Stimulated activated CD4-positive, alpha-beta T cell treated with anti-CD3 and anti-CD28 coated beads, Interleukin-2, amount 100 ng/mL, for 24 hours (primary cell): ENCODE measurements at regions not wholly inside any gene's neighbourhood (a gene's known extent, or its start where the extent isn't known, plus 50 kb on each side); places are given as distances from the start of the nearest gene placed in this dataset.
"Not testable (repeated sequence)": the region's sequence is repeated elsewhere in the genome, so short reads cannot be mapped to it uniquely, and the experiment has no call there.

Experiments used
- DNase-seq, 2 donors: peaks; one replicate each; pipeline ENCODE4 v3.0.0-alpha.2; 2020

- no peak for DNase-seq
Measured at GRCh38 chr5:118366429-118366828, 621.9 kb downstream of the DTWD2 start.

- DNase-seq, result no peak
Measured at GRCh38 chr5:118365718-118366117, 622.6 kb downstream of the DTWD2 start.

GRCh38 chr5:118354797-118355196 lies 633.5 kb downstream of the DTWD2 start:
- DNase-seq, result no peak

DNA sequence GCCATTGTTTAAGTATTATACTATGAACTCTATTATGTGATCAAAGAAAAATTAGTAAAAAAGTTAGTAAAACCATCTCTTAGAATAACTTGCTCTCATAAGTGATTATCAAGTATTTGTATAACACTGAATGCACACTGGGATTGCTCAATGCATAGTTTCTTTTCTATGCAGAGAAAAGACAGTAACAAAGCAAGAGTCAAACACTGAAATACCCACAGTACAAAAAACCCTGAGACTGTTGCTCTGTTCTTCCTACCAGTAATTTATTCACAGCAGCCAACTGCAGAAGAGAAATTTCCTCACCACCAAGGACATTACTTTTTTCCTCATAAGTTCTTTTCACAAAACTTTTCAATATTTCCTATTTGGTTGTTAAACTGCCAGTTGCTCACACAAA lies 634.4 kb downstream of the DTWD2 start:
- no peak for DNase-seq

DNA sequence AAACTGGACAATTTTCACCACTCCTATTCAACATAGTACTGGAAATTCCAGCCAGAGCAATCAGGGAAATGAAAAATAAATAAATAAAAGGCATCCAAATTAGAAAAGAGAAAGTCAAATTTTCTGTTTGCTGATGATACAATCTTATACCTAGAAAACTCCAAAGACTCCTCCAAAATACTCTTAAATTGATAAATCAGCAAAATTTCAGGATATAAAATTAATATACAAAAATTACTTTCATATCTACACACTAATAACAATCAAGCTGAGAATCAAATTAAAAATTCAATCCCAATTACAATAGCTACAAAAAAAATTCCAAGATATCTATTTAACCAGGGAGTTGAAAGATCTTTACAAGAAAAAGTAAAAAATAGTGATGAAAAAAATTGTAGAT lies 651.9 kb downstream of the DTWD2 start:
- DNase-seq, result no peak

DNA sequence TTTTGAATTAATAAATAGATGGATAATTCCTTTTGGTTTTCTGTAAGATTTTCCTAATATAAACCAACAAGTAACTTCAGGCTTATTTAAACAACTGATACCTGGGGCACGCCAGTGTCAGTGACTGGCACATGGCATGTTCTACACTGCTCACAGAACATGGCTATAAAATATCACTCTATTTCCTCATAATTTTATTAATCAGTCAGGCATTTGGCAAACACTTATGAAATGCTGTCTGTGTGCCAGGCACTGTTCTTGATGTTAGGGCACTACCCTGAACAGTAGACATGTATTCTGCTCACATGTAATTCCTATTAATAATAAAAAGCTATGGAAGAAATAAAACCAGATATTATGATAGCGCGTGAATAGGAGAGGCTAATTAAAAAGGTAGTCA lies 661.0 kb downstream of the DTWD2 start:
- no peak for DNase-seq

GRCh38 chr5:118326481-118327045 lies 661.8 kb downstream of the DTWD2 start:
- no peak for DNase-seq

- DNase-seq, result no peak
Measured at GRCh38 chr5:118325931-118326330, 662.4 kb downstream of the DTWD2 start.

- DNase-seq, result not testable (repeated sequence)
Measured at GRCh38 chr5:118323723-118324122, 664.6 kb downstream of the DTWD2 start.

GRCh38 chr5:118321081-118321480 lies 667.3 kb downstream of the DTWD2 start:
- no peak for DNase-seq

GRCh38 chr5:118320121-118320520 lies 668.2 kb downstream of the DTWD2 start:
- no peak for DNase-seq

DNA sequence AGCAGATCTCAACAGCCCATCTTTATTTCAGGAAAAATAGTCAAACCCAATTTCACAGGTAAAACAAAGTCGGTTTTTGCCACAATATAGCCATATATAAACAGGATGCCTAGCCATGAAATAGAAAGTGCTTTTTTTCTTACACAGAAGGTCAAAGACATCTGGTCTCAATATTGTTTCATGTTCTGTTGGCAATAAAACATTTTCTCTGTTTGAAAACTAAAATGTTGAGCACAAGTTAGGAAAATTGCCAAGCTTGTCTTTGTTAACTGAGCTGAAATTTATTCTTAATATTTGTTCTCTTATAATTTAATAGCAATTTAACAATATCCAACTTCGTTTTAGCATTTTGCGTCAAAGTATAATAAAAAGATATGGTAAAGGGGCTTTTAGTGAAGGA lies 673.4 kb downstream of the DTWD2 start:
- DNase-seq, result no peak

- no peak for DNase-seq
Measured at GRCh38 chr5:118311103-118311819, 677.1 kb downstream of the DTWD2 start.

DNA sequence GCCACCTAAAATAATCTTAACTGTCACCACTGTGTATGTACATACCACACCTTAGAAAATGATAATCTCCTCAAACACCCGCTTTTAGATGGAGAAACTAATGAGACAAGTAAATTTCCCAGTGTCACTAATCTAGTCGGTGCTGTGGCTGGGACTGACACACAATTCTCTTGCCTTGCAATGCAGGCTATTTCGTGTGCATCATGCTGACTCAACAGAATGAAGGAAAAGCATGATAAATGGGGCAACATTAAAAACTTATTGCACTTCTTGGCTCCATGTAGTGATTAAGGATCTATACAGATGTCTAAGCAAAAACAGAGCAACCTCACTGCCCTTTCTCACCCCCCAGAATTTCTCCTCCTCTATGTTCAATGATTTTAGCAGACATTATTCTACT lies 677.9 kb downstream of the DTWD2 start:
- no peak for DNase-seq

- DNase-seq, result no peak
Measured at GRCh38 chr5:118303296-118303695, 685.1 kb downstream of the DTWD2 start.

DNA sequence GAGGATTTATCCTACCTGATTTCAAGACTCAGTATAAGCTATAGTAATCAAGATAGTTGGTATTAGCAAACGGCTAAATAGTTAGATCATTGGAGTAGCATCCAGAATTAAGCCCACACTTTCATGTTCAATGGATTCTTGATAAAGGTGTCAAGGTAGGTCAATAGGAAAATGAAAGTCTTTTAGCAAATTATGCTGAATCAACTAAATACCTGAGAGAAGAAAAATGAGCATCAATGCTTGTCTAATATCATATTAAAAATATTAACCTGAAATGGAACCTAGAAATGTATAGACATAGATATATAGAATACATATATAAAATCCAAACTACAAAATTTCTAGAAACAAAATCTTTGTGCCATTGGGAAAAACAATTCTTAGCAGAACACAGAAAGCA lies 685.6 kb downstream of the DTWD2 start:
- DNase-seq, result no peak

DNA sequence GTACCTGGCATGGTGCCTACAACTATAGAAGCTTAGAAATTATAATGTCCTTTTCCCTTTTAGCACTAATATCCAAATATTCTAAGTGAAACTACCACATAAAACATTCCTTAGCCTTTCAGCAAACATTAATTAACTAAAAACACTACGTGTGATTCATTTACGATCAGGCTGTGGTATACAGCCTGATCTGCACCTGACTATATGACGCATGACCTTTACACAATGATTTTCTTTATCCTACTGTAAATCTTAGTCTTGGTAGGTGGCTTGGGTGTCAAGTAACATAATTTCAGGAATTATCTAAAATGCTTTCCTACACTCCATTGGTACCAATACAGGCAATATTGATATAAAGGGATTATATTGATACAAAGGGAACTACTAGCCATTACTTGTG lies 686.7 kb downstream of the DTWD2 start:
- no peak for DNase-seq

GRCh38 chr5:118295045-118295444 lies 693.3 kb downstream of the DTWD2 start:
- no peak for DNase-seq

DNA sequence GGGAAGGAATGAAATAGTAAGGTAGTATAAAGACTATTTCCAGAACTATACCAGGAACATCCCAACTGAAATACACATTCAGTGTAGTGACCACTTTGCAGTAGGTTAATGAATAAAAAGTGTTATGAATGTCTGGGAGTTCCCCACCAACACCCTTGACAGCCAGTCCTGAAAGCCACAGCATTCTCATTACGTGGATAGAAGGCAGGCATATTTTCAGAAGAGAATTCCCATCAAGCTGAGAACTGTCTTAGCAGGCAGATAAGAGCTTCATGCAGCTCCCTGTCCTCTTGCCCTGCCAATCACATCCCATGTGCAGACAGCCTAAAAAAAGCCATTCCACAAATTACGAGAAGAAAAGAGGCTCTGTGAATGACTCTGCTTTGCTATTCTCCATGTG lies 695.0 kb downstream of the DTWD2 start:
- no peak for DNase-seq

DNA sequence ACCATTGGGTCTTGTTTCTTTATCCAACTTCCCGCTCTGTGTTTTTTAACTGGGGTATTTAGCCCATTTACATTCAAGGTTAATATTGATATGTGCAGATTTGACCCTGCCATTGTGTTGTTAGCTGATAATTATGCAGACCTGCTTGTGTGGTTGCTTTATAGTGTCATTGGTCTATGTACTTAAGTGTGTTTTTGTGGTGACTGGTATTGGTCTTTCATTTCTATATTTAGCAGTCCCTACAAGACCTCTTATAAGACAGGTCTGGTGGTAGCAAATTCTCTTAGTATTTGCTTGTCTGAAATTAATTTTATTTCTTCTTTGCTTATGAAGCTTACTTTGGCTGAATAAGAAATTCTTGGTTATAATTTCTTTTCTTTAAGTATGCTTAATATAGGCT lies 698.1 kb downstream of the DTWD2 start:
- no peak for DNase-seq

DNA sequence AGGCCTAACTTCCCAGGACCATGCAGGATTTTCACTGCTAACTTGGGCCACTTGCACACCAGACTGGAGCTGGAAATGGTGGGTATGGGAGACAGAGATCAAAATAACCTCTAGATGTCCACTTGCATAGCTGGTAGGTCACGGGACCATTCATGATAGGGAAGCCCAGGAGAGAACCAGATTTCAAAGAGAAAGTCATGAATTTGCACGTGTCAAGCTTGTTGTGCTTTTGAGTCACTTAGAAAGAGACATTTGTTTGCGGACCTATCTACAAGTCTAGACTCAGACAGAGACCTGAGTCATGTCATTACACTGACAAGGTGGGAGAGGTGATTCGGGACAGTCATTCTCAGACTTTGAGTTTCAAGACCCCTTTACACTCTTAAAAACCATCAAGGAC lies 704.1 kb downstream of the DTWD2 start:
- not testable (repeated sequence) for DNase-seq

DNA sequence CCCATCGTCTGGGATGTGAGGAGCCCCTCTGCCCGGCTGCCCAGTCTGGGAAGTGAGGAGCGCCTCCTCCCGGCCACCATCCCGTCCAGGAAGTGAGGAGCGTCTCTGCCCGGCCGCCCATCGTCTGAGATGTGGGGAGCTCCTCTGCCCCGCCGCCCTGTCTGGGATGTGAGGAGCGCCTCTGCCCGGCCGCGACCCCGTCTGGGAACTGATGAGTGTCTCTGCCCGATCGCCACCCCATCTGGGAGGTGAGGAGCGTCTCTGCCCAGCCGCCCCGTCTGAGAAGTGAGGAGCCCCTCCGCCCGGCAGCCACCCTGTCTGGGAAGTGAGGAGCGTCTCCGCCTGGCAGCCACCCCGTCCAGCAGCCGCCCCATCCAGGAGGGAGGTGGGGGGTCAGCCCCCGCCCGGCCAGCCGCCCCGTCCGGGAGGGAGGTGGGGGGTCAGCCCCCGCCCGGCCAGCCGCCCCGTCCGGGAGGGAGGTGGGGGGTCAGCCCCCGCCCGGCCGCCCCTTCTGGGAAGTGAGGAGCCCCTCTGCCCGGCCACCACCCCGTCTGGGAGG lies 705.8 kb downstream of the DTWD2 start:
- not testable (repeated sequence) for DNase-seq

- no peak for DNase-seq
Measured at GRCh38 chr5:118279540-118280294, 708.6 kb downstream of the DTWD2 start.

GRCh38 chr5:118270526-118270925 lies 717.8 kb downstream of the DTWD2 start:
- no peak for DNase-seq
